Activated CD8-positive, alpha-beta T cell treated with anti-CD3 and anti-CD28 coated beads for 36 hours (primary cell): ENCODE measurements at regions not wholly inside any gene's neighbourhood (a gene's known extent, or its start where the extent isn't known, plus 50 kb on each side); places are given as distances from the start of the nearest gene placed in this dataset.

ENCODE experiments used
- ATAC-seq: fragments of 200-7000 bp; cut with Tn5 transposase; one replicate; pipeline ENCODE4 v1.10.0; 2021; ENCODE audit warnings: mild to moderate bottlenecking, moderate library complexity
- CTCF ChIA-PET: fragments of 350-600 bp; sonication (Branson Sonifier 250); formaldehyde crosslinking; loops from one replicate; lab custom pipeline; 2021; ENCODE audit warnings: antibody characterized with exemption; lab: Charles Lee
- POLR2A ChIA-PET: fragments of 350-600 bp; sonication (Branson Sonifier 250); formaldehyde crosslinking; loops from one replicate; lab custom pipeline; 2021; ENCODE audit warnings: antibody characterized with exemption; lab: Charles Lee
- DNase-seq: peaks from one replicate; pipeline ENCODE4 v3.0.0-alpha.2; 2020
- H3K27ac Mint-ChIP-seq: one replicate; pipeline ENCODE4 v1.8.0; 2021; ENCODE audit warnings: mild to moderate bottlenecking, mixed read lengths
- H3K27me3 Mint-ChIP-seq: one replicate; pipeline ENCODE4 v1.8.0; 2021; ENCODE audit warnings: mixed read lengths
- H3K36me3 Mint-ChIP-seq: one replicate; pipeline ENCODE4 v1.8.0; 2021; ENCODE audit warnings: low read depth, mixed read lengths
- H3K4me1 Mint-ChIP-seq: one replicate; pipeline ENCODE4 v1.8.0; 2021; ENCODE audit warnings: low read depth, mixed read lengths
- H3K4me3 Mint-ChIP-seq: one replicate; pipeline ENCODE4 v1.8.0; 2021; ENCODE audit warnings: mild to moderate bottlenecking, moderate library complexity, mixed read lengths
- H3K9me3 Mint-ChIP-seq: one replicate; pipeline ENCODE4 v1.8.0; 2021; ENCODE audit warnings: mixed read lengths
- CTCF ChIP-seq: fragments of 200-600 bp; IDR thresholded peaks from one replicate; pipeline ENCODE4 v1.8.0; 2022; ENCODE audit warnings: antibody characterized with exemption, mild to moderate bottlenecking
- intact Hi-C: fragments of 100-400 bp; cut with micrococcal nuclease; formaldehyde crosslinking; loops from one replicate; pipeline ENCODE4 v1.10.0; 2022

GRCh38 chr1:221100611-221101010 is 221.4 kb downstream of the HLX start:
- intact Hi-C loops: no loop called here
- no peak overlapping the region for H3K4me3 Mint-ChIP-seq
- ChIA-PET CTCF (no interaction called here), POLR2A (no interaction called here)
- peaks cover 8% of the 10 kb centered on the region for H3K27me3 Mint-ChIP-seq
- no peak for DNase-seq
- no peaks in the 10 kb centered on the region for H3K36me3 Mint-ChIP-seq
- H3K4me1 Mint-ChIP-seq: no peaks in the 10 kb centered on the region
- no peak for ATAC-seq
- H3K9me3 Mint-ChIP-seq: peaks cover 7% of the 10 kb centered on the region
- no peak overlapping the region for H3K27ac Mint-ChIP-seq
- no peak for TF ChIP-seq CTCF

GRCh38 chr1:221101807-221102605 is 222.8 kb downstream of the HLX start:
- no peak overlapping the region for H3K27ac Mint-ChIP-seq
- TF ChIP-seq CTCF: no peak
- H3K9me3 Mint-ChIP-seq: peaks cover 7% of the 10 kb centered on the region
- peaks cover 8% of the 10 kb centered on the region for H3K27me3 Mint-ChIP-seq
- H3K36me3 Mint-ChIP-seq: no peaks in the 10 kb centered on the region
- ATAC-seq (no peak), DNase-seq (no peak)
- H3K4me1 Mint-ChIP-seq: no peaks in the 10 kb centered on the region
- ChIA-PET CTCF (no interaction called here), POLR2A (no interaction called here)
- H3K4me3 Mint-ChIP-seq: no peak overlapping the region
- intact Hi-C loops: no loop called here

GRCh38 chr1:221104596-221104995 is 225.4 kb downstream of the HLX start:
- Mint-ChIP-seq H3K27me3 (peaks cover under 1% of the 10 kb centered on the region), H3K4me1 (no peaks in the 10 kb centered on the region), H3K4me3 (no peak overlapping the region), H3K9me3 (no peaks in the 10 kb centered on the region), H3K27ac (no peak overlapping the region), H3K36me3 (no peaks in the 10 kb centered on the region)
- POLR2A ChIA-PET: no interaction called here
- CTCF ChIA-PET: no interaction called here
- intact Hi-C loops: no loop called here
- DNase-seq (no peak), ATAC-seq (no peak)
- TF ChIP-seq CTCF: no peak

GRCh38 chr1:221105578-221105977 is 226.3 kb downstream of the HLX start:
- ATAC-seq: no peak
- DNase-seq: no peak
- intact Hi-C loops: no loop called here
- Mint-ChIP-seq H3K4me3 (no peak overlapping the region), H3K27me3 (no peaks in the 10 kb centered on the region), H3K27ac (no peak overlapping the region), H3K36me3 (no peaks in the 10 kb centered on the region), H3K4me1 (no peaks in the 10 kb centered on the region), H3K9me3 (no peaks in the 10 kb centered on the region)
- no peak for TF ChIP-seq CTCF
- ChIA-PET CTCF (no interaction called here), POLR2A (no interaction called here)

GRCh38 chr1:221106616-221107015 is 227.4 kb downstream of the HLX start:
- ATAC-seq (no peak), DNase-seq (no peak)
- Mint-ChIP-seq H3K27me3 (no peaks in the 10 kb centered on the region), H3K27ac (no peak overlapping the region), H3K4me1 (no peaks in the 10 kb centered on the region), H3K36me3 (no peaks in the 10 kb centered on the region), H3K9me3 (no peaks in the 10 kb centered on the region), H3K4me3 (no peak overlapping the region)
- intact Hi-C loops: no loop called here
- ChIA-PET CTCF (no interaction called here), POLR2A (no interaction called here)
- TF ChIP-seq CTCF: no peak
